Neural cell (in vitro differentiated cells): ENCODE measurements at regions not wholly inside any gene's neighbourhood (a gene's known extent, or its start where the extent isn't known, plus 50 kb on each side); places are given as distances from the start of the nearest gene placed in this dataset.

Experiments
- H2AFZ ChIP-seq: fragments of 200-600, 300-800 bp; sonication (generic), shearing (Covaris generic); 2 replicates; pipeline ENCODE4 v1.6.0; 2014; ENCODE audit warnings: low read depth, mild to moderate bottlenecking, antibody characterized with exemption, low read length, moderate library complexity
- H3F3A ChIP-seq: fragments of 200-600 bp; shearing (Covaris generic); 2 replicates; pipeline ENCODE4 v1.6.1; 2016; ENCODE audit warnings: mild to moderate bottlenecking, moderate library complexity, mixed read lengths, antibody characterized with exemption, low read length; ENCODE audit not compliant: insufficient read depth, poor library complexity, severe bottlenecking
- H3K27ac ChIP-seq: fragments of 200-600, 300-800 bp; sonication (generic), shearing (Covaris generic); 2 replicates; pipeline ENCODE4 v1.5.1; 2014; ENCODE audit warnings: mild to moderate bottlenecking, low read length, moderate library complexity
- H3K27me3 ChIP-seq: fragments of 300-800, 200-600 bp; sonication (generic), shearing (Covaris generic); 2 replicates; pipeline ENCODE4 v1.6.0; 2014; ENCODE audit warnings: mild to moderate bottlenecking, low read depth, low read length, moderate library complexity; ENCODE audit not compliant: insufficient read depth
- H3K36me3 ChIP-seq: fragments of 300-800, 200-600 bp; sonication (generic), shearing (Covaris generic); 2 replicates; pipeline ENCODE4 v1.5.1; 2014; ENCODE audit warnings: mild to moderate bottlenecking, antibody characterized with exemption, low read length, moderate library complexity; ENCODE audit not compliant: insufficient read depth
- H3K4me2 ChIP-seq: fragments of 300-800, 200-600 bp; sonication (generic), shearing (Covaris generic); 2 replicates; pipeline ENCODE4 v1.6.0; 2014; ENCODE audit warnings: mild to moderate bottlenecking, low read length
- H3K4me3 ChIP-seq: fragments of 300-800, 200-600 bp; sonication (generic), shearing (Covaris generic); 2 replicates; pipeline ENCODE4 v1.5.1; 2014; ENCODE audit warnings: mild to moderate bottlenecking, low read length, moderate library complexity
- H3K79me2 ChIP-seq: fragments of 200-600 bp; shearing (Covaris generic); replicated peaks from 2 replicates; pipeline ENCODE4 v1.6.0; 2014; ENCODE audit warnings: mild to moderate bottlenecking, low read length, moderate library complexity; ENCODE audit not compliant: insufficient read depth
- H3K9ac ChIP-seq: fragments of 300-800, 200-600 bp; sonication (generic), shearing (Covaris generic); 2 replicates; pipeline ENCODE4 v1.6.1; 2016; ENCODE audit warnings: mild to moderate bottlenecking, low read length, mixed read lengths
- H3K9me2 ChIP-seq: fragments of 200-600 bp; shearing (Covaris generic); 2 replicates; pipeline ENCODE4 v1.6.1; 2016; ENCODE audit warnings: mild to moderate bottlenecking, low read length, mixed read lengths; ENCODE audit not compliant: insufficient read depth
- H3K9me3 ChIP-seq: fragments of 200-600, 300-800 bp; sonication (generic), shearing (Covaris generic); 2 replicates; pipeline ENCODE4 v1.6.1; 2016; ENCODE audit warnings: mild to moderate bottlenecking, mixed run types, low read length, moderate library complexity, mixed read lengths
- H4K20me1 ChIP-seq: fragments of 200-600 bp; shearing (Covaris generic); 2 replicates; pipeline ENCODE4 v1.6.1; 2016; ENCODE audit warnings: mild to moderate bottlenecking, mixed run types; ENCODE audit not compliant: insufficient read depth
- EP300 ChIP-seq: fragments of 450-650 bp; conservative IDR thresholded peaks from 2 replicates; pipeline ENCODE4 v1.6.1; 2014; ENCODE audit warnings: antibody characterized with exemption, mild to moderate bottlenecking, moderate library complexity; ENCODE audit not compliant: poor library complexity, severe bottlenecking
- EZH2 ChIP-seq: fragments of 200-600, 300-800 bp; shearing (Covaris generic), sonication (generic); IDR thresholded peaks from 2 replicates; pipeline ENCODE4 v1.6.1; 2014; ENCODE audit warnings: antibody characterized with exemption, low read length, borderline replicate concordance, mild to moderate bottlenecking; ENCODE audit not compliant: insufficient read depth, poor library complexity, severe bottlenecking
- MXI1 ChIP-seq: fragments of 450-650 bp; conservative IDR thresholded peaks from 2 replicates; pipeline ENCODE4 v1.6.1; 2014; ENCODE audit warnings: antibody characterized with exemption, mild to moderate bottlenecking; ENCODE audit not compliant: poor library complexity, severe bottlenecking
- POLR2AphosphoS5 ChIP-seq: IDR thresholded peaks from 2 replicates; pipeline ENCODE4 v1.6.1; 2012
- RAD21 ChIP-seq: fragments of 450-650 bp; conservative IDR thresholded peaks from 2 replicates; pipeline ENCODE4 v1.6.1; 2014; ENCODE audit warnings: antibody characterized with exemption, mild to moderate bottlenecking, moderate library complexity
- SMC3 ChIP-seq: fragments of 450-650 bp; conservative IDR thresholded peaks from 2 replicates; pipeline ENCODE4 v1.6.1; 2014; ENCODE audit warnings: antibody characterized with exemption, mild to moderate bottlenecking, moderate library complexity; ENCODE audit not compliant: poor library complexity
- TAF1 ChIP-seq: IDR thresholded peaks from 2 replicates; pipeline ENCODE4 v1.6.1; 2012; ENCODE audit warnings: low read depth
- TF ChIP-seq, protein P1 (sequence below): IDR thresholded peaks from 2 replicates; pipeline ENCODE4 v1.6.1; 2012; ENCODE audit warnings: borderline replicate concordance
- TF ChIP-seq, protein P2 (sequence below): fragments of 450-650 bp; IDR thresholded peaks from 2 replicates; pipeline ENCODE4 v1.5.1; 2014; ENCODE audit warnings: antibody characterized with exemption, mild to moderate bottlenecking, moderate library complexity; ENCODE audit not compliant: poor library complexity, severe bottlenecking

DNA sequence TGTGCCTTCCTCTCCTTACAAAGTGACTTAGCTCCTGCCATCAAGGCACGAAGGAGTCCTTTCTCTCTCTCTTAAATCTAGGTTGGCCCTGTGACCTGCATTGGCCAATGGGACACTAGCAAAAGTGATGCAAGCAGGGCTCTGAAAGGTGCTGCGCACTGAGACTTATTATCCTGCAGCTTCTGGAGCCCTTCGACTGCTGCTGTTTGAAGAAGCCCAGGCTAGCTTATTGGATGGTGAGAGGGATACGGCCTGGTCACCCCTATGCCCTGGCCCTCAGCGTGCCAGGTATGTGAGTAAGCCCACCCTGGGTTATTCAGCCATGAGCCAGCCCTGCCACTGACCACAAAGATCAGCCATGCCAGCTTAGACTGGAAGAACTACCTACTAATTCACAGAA lies 74.5 kb upstream of the GGTLC1 start:
- H3K4me3 ChIP-seq: no peak overlapping the region
- H3K27me3 ChIP-seq: no peaks in the 10 kb centered on the region
- H3K79me2 ChIP-seq: no peaks in the 10 kb centered on the region
- H2AFZ ChIP-seq: no peak overlapping the region
- H4K20me1 ChIP-seq: no peaks in the 10 kb centered on the region
- no peak overlapping the region for H3K27ac ChIP-seq
- H3K9me3 ChIP-seq: no peaks in the 10 kb centered on the region
- H3F3A ChIP-seq: no peaks in the 10 kb centered on the region
- H3K9ac ChIP-seq: no peak overlapping the region
- TF ChIP-seq MXI1: no peak
- TF ChIP-seq TAF1: no peak
- TF ChIP-seq, protein P1, sequence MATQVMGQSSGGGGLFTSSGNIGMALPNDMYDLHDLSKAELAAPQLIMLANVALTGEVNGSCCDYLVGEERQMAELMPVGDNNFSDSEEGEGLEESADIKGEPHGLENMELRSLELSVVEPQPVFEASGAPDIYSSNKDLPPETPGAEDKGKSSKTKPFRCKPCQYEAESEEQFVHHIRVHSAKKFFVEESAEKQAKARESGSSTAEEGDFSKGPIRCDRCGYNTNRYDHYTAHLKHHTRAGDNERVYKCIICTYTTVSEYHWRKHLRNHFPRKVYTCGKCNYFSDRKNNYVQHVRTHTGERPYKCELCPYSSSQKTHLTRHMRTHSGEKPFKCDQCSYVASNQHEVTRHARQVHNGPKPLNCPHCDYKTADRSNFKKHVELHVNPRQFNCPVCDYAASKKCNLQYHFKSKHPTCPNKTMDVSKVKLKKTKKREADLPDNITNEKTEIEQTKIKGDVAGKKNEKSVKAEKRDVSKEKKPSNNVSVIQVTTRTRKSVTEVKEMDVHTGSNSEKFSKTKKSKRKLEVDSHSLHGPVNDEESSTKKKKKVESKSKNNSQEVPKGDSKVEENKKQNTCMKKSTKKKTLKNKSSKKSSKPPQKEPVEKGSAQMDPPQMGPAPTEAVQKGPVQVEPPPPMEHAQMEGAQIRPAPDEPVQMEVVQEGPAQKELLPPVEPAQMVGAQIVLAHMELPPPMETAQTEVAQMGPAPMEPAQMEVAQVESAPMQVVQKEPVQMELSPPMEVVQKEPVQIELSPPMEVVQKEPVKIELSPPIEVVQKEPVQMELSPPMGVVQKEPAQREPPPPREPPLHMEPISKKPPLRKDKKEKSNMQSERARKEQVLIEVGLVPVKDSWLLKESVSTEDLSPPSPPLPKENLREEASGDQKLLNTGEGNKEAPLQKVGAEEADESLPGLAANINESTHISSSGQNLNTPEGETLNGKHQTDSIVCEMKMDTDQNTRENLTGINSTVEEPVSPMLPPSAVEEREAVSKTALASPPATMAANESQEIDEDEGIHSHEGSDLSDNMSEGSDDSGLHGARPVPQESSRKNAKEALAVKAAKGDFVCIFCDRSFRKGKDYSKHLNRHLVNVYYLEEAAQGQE: no peak
- TF ChIP-seq SMC3: no peak
- no peak for TF ChIP-seq RAD21
- TF ChIP-seq POLR2AphosphoS5: no peak
- no peak for TF ChIP-seq EP300
- TF ChIP-seq, protein P2, sequence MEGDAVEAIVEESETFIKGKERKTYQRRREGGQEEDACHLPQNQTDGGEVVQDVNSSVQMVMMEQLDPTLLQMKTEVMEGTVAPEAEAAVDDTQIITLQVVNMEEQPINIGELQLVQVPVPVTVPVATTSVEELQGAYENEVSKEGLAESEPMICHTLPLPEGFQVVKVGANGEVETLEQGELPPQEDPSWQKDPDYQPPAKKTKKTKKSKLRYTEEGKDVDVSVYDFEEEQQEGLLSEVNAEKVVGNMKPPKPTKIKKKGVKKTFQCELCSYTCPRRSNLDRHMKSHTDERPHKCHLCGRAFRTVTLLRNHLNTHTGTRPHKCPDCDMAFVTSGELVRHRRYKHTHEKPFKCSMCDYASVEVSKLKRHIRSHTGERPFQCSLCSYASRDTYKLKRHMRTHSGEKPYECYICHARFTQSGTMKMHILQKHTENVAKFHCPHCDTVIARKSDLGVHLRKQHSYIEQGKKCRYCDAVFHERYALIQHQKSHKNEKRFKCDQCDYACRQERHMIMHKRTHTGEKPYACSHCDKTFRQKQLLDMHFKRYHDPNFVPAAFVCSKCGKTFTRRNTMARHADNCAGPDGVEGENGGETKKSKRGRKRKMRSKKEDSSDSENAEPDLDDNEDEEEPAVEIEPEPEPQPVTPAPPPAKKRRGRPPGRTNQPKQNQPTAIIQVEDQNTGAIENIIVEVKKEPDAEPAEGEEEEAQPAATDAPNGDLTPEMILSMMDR: no peak
- no peak for TF ChIP-seq EZH2
- no peaks in the 10 kb centered on the region for H3K36me3 ChIP-seq
- no peak overlapping the region for H3K4me2 ChIP-seq
- no peaks in the 10 kb centered on the region for H3K9me2 ChIP-seq

DNA sequence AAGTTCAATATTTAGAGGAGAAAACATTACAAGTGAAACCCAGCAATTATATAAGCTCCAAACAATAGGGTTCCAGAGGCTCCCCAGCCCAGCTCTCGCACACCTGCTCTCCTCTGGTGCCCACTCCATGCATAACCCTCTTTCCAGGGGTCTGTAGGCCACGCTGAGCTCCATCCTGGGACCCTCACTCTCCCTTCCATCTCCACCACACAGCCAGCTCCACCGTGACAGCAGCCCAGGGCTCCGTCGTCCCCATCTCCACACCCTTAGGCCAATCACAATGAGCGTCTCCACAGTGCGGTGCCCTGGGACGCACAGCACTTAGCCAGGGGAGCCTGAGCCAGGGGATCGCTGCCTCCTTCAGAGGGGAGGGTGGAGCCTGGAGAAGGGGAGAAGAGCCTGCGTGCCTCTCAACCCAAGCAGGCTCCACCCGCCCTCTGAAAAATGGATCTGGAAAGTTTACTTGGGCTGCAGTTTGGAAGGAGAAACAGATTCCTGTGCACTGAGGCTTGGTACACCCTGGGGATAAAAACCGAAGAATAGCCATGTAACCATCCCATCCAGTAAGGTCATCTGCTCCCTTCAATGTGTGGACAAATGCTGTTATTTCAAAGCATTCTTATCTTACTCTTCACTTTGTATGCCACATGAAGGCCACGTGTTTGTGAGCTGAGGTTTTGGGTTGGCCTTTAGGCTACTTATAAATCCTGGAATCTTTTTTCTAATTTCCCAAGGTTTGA lies 72.4 kb upstream of the GGTLC1 start:
- no peaks in the 10 kb centered on the region for H3K9me3 ChIP-seq
- no peak overlapping the region for H3K9ac ChIP-seq
- no peaks in the 10 kb centered on the region for H3K79me2 ChIP-seq
- H3K27me3 ChIP-seq: no peaks in the 10 kb centered on the region
- no peak overlapping the region for H2AFZ ChIP-seq
- H3K4me2 ChIP-seq: no peak overlapping the region
- no peaks in the 10 kb centered on the region for H4K20me1 ChIP-seq
- H3K4me3 ChIP-seq: no peak overlapping the region
- H3K27ac ChIP-seq: no peak overlapping the region
- H3K36me3 ChIP-seq: no peaks in the 10 kb centered on the region
- TF ChIP-seq MXI1 (no peak), EZH2 (no peak), TAF1 (no peak), EP300 (no peak), SMC3 (no peak)
- TF ChIP-seq, protein P1: no peak
- H3K9me2 ChIP-seq: no peaks in the 10 kb centered on the region
- H3F3A ChIP-seq: no peaks in the 10 kb centered on the region
